Loucy (cell line): ENCODE measurements at regions not wholly inside any gene's neighbourhood (a gene's known extent, or its start where the extent isn't known, plus 50 kb on each side); places are given as distances from the start of the nearest gene placed in this dataset.

Experiments
- CTCF ChIP-seq: fragments of 200-600 bp; sonication (generic); conservative IDR thresholded peaks from 2 replicates; pipeline ENCODE4 v1.5.1; 2014; ENCODE audit warnings: mild to moderate bottlenecking, antibody characterized with exemption, low read length
- EZH2phosphoT487 ChIP-seq: fragments of 200-600 bp; IDR thresholded peaks from 2 replicates; pipeline ENCODE4 v1.6.1; 2018; ENCODE audit warnings: antibody characterized with exemption, mild to moderate bottlenecking, moderate library complexity, borderline replicate concordance

DNA sequence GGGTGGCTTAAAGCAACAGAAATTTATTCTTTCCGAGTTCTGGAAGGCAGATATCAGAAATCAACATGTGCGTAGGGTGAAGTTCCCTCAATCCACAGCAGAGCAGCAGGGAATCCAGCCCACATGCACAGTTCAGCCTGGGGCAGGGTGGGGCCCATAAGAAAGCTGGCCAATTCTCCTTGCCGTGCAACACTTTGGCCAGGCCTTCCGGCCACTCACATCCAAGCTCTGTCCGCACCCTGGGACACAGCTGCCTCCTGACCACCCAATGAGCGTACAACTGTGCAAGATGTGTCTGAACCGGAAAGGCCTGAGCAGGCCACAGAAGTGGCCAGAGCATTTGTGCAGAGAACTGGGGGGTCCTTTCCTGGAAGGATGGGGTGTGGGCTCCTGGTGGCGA lies 274.9 kb downstream of the GADD45G start:
- TF ChIP-seq CTCF (no peak), EZH2phosphoT487 (no peak)
